WI38 (cell line): ENCODE measurements at regions not wholly inside any gene's neighbourhood (a gene's known extent, or its start where the extent isn't known, plus 50 kb on each side); places are given as distances from the start of the nearest gene placed in this dataset.

Source experiments
- H3K4me3 ChIP-seq: 2 replicates; pipeline ENCODE4 v1.5.1; 2011; ENCODE audit warnings: low read depth, mild to moderate bottlenecking, control low read depth, low read length
- TF ChIP-seq, protein P1 (sequence below): IDR thresholded peaks from 2 replicates; pipeline ENCODE4 v1.5.1; 2012; ENCODE audit warnings: low read depth, mild to moderate bottlenecking, control low read depth, low read length

DNA sequence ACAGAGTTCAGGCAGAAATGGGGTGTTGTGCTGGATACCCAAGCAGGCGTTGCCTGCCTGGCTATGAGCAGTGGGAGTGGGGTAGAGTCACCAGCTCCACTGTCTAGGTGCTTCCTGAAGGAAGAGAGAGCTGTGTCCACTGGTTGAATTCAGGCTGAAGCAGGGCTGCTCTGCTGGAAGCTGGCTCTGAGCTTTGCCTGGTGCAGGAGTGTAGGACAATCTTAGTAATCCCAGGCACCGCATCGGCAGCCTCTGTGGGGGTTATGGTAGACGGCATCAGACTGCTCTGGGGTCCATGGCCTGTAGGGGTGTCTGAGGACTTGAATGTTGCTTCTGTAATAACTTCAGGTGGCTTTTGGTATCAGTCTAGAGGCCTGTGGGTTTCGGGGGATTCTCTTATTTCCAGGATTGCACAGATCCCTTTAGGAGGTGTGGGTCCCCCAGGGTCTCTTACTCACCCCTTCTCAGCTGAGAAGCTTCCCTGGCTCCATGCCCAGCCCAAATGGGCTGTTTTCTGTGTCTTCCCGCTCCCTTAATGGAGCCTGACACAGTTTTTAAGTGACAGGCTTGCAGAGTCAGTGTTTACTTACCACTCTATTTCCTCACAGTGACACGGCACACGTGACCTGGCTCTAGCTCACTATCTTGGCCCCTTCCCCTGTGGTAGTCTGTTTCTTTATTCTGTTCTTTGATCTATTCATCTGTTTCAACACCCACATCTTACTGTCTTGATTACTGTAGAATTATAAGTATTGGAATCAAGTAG, 644.3 kb downstream of the CBLN2 start:
- TF ChIP-seq, protein P1, sequence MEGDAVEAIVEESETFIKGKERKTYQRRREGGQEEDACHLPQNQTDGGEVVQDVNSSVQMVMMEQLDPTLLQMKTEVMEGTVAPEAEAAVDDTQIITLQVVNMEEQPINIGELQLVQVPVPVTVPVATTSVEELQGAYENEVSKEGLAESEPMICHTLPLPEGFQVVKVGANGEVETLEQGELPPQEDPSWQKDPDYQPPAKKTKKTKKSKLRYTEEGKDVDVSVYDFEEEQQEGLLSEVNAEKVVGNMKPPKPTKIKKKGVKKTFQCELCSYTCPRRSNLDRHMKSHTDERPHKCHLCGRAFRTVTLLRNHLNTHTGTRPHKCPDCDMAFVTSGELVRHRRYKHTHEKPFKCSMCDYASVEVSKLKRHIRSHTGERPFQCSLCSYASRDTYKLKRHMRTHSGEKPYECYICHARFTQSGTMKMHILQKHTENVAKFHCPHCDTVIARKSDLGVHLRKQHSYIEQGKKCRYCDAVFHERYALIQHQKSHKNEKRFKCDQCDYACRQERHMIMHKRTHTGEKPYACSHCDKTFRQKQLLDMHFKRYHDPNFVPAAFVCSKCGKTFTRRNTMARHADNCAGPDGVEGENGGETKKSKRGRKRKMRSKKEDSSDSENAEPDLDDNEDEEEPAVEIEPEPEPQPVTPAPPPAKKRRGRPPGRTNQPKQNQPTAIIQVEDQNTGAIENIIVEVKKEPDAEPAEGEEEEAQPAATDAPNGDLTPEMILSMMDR: no peak
- no peak overlapping the region for H3K4me3 ChIP-seq

DNA sequence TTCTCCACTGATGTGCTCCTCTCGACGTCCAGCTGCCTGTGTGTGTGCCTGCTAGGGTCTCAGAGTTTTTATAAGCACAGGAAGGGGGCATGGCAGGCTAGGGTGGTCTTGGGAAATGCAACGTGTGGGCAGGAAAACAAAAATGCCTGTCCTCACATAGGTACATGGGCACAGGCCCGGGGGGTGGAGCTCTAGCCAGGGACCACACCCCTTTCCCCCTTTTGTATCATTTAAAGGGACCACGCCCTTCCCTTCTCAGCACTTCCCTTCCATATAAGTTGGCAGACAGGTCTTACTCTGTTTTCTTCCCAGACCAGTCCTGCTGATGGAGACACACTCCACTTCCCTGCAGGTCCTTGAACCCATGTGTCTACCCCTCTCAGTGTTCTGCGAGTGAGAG, 645.0 kb downstream of the CBLN2 start:
- TF ChIP-seq, protein P1: no peak
- no peak overlapping the region for H3K4me3 ChIP-seq

DNA sequence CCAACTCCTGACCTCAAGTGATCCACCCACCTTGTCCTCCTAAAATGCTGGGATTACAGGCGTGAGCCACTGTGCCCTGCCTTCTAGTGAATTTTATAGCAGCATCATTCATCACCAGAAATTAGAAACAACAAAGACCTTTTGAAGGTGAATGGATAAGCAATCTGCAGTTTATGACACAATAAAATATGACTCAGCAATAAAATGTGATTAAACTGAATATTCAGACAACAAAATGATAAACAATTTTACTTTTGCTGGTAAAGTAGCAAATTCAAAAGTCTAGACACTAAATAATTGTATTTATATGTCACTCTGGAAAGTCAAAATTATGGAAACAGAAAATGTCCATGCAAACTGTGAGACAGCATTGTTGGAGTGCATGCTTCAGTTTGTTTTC, 656.6 kb downstream of the CBLN2 start:
- TF ChIP-seq, protein P1: no peak
- H3K4me3 ChIP-seq: no peak overlapping the region

DNA sequence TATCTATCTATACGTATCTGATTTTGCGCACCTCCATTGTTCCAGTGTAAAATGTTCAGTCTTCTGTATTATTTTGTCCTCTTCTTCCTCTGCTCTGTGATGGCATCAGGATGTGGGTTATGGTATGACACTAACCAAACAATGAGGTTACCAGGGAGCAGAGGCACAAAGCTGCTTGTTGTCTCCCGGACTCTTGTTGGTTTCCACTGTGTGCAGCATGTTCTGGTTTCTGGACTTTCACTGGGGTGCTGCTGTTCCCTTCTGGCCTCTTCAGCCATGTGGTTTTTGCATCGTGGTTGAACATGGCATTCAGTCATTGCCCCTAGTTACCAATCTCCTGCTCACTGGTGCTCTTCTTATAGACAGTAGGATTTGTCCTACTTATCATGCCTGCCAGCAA, 665.9 kb downstream of the CBLN2 start:
- H3K4me3 ChIP-seq: no peak overlapping the region
- TF ChIP-seq, protein P1: no peak

DNA sequence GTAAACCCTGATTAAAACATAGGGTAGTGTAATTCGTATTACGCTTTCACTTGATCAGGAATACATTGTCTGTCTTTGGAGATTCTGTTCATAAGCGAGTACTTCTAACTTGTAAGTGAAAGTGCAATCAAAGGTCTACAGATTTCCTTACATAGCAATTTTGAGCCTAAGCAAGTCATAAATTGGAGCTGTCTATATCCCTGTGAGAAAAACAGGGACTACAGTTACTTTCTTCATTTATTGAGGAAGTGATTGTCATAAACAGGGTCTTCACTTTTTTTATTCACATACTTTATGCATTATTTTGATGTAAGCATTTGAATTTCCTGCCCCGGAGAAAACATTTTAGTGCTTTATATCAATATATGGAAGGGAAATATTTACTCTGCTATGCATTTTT, 670.4 kb downstream of the CBLN2 start:
- no peak overlapping the region for H3K4me3 ChIP-seq
- TF ChIP-seq, protein P1: no peak

DNA sequence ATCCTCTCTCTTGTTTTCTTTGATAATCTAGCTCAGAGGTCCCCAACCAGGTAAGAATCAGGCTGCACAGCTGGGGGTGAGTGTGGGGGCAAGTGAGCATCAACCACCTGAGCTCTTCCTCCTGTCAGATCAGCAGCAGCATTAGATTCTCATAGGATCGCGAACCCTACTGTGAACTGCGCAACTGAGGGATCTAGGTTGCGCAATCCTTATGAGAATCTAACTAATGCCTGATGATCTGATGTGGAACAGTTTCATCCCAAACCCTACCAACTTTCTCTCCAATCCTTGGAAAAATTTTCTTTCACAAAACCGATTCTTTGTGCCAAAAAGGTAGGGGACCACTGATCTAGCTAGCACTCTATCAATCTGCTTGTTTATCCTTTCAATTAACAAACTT, 678.3 kb downstream of the CBLN2 start:
- no peak overlapping the region for H3K4me3 ChIP-seq
- TF ChIP-seq, protein P1: no peak

DNA sequence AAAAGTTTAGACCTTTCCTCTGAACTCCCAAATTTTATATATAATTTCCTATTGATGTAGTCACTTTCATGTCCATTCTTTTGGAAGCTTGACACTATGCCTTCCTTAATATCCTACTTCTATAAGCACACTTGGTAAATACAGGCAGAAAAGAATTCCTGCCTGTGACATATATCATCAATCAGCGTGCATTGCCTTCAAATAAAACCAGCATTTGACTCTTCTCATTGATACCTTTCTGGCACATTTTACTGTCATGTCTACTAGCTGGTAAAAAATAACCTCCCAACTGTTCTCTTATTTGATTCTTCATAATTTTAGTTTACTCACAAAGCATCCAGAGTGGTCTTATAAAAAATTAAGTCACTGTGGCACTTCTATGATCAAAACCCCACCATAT, 693.5 kb downstream of the CBLN2 start:
- TF ChIP-seq, protein P1: no peak
- no peak overlapping the region for H3K4me3 ChIP-seq
